HS-5 (cell line): ENCODE measurements at regions not wholly inside any gene's neighbourhood (a gene's known extent, or its start where the extent isn't known, plus 50 kb on each side); places are given as distances from the start of the nearest gene placed in this dataset.

Source experiments
- DNase-seq: peaks from one replicate; pipeline ENCODE4 v3.0.0-alpha.2; 2012; ENCODE audit warnings: low read depth

DNA sequence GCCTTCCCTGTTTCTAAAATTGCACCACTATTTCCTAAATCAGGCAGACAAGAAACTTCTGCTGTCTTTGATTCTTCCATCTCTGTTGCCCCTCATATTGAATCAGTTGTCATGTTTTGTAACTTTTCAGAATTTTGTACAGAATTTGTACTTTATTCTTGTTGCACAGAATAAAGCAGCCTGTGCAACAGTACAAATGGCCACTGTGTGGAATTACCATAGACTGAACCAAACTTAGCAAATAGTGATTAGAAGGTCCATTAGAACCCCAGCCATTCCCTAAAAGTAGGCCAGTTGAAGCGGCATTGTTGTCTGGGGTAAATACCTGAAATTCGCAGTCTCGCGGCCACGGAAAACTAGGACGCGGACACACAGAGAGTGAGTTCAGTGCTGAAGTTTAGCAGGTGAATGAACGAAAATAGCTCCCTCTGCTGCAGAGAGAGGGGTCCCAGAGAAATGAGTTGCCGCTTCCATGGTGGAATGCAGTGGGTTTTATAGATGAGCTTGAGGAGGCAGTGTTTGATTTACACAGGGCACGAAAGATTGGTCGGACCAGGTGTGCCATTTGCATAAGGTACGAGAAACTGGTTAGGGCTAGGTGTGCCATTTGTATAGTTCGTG is 71.8 kb downstream of the C4orf33 start:
- no peak for DNase-seq

DNA sequence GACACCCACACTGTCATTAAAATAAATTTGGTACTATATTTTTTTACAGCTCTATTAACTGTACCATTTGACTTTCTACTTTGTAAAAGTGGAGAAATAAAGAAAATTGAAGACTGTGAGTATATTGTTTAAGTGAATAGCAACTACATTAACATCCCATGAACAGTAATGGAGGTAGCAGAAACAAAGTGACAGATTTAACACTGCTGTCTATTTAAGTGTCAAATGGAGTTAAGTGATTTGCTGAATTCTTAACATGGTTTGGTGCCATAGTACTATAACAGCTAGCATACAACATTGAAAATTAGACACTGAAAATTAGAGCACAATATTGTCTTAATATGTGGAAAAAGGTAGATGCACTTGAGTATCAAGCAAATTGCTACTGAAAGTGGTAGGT is 76.2 kb downstream of the C4orf33 start:
- no peak for DNase-seq

DNA sequence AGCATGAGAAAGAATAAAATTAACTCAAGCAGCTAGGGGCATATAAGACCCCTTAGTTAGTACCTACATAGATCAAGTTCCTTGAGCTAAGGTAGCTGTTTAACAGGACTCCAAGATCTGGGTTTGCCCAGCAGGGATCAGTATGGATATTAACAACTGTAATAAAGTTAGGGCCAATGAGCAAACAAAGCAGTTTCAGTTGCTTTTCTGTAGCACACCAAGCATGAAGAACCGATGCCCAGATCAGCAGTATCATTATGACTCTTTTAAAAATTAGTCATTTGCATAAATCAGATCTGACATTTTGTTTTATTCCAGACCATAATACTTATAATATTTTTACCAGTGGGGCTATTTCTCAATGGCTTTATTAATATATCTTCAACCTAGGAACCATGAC is 80.9 kb downstream of the C4orf33 start:
- no peak for DNase-seq

DNA sequence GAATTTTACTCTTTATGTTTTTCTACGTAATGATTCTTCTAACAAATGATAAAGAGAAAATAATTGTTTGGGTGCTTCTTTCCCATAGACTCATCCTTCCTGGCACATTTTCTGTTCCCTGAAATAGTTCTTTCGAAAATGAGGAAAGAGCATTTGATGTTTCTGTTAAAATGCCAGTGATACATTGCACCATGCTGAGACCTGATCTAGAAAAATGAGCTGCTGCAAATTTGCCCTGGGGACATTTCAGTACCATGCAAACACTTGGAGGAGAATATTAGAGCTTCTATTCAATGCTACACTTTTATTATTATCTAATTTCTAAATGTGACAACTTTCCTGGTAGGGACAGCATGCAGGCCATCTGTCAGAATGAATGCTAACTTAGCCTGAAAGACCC is 83.3 kb downstream of the C4orf33 start:
- DNase-seq, result no peak

DNA sequence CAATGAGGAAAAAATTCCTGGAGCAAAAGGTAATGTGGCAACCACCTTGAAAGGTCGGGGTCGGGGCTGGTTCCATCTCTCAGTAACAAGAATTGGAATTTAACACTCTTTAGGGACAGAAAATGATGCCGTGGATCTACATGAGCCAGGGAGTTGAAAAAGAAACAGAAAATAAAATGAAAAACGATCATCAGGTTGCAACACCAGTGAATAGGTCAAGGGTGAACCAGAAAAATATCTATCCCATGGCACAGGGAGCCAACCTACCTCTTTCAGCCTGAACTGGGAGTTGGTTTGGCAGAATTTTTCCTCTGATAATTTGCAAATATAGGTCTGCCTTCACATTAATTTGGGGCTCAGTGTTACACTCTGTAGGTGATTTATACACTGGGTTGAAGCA is 93.7 kb downstream of the C4orf33 start:
- DNase-seq, result no peak

DNA sequence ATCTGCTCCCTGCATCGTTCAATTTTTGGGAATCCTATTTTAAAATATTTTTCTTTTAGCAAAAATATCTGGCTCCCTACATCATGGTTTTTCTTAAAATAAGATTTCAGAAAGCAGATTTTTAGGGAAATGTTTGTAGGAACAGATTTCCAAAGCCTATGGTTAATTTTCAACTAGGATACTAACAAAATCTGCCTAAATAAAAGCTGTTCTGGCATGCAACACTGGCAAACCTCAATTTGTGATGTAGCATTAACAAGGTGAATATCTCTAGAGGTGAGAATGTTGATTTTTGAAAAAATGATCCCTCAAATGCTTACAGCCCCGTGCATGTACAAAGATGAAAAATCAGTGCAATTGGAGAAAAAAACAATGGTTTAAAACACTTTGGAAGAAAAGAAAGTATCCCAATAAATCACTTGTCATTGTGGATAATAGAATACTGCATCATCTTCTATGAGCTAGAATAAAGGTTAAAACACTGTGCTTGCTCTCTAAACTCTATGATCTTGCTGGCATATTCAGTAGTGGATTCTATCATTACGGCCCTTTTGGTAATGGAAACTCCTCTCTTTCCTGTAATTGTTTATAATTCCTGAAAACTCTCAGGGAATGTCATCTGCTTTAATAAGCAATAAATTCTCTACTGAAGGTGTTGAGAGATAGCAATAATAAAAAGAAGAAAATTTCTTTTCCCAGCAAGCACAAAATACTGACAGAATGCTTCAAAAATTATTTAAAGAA is 97.6 kb downstream of the C4orf33 start:
- DNase-seq, result no peak

DNA sequence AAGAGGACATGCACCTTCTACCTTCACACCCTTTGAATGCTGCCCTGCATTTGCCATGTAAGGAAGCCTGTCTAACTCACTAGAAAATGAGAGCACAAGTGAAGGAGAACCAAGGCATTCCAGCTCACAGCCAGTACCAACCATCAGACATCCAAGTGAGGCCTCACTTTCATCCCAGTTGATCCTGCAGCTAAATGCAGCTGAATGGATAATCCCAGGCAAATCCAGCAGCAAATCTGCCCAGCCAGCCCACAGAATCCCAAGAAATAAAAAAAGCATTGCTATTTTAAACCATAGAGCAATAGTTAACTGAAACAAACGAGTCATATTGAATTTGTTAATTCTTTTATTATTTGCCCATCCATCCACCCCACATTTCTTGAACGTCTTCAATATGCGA is 112.5 kb downstream of the C4orf33 start:
- DNase-seq, result no peak

DNA sequence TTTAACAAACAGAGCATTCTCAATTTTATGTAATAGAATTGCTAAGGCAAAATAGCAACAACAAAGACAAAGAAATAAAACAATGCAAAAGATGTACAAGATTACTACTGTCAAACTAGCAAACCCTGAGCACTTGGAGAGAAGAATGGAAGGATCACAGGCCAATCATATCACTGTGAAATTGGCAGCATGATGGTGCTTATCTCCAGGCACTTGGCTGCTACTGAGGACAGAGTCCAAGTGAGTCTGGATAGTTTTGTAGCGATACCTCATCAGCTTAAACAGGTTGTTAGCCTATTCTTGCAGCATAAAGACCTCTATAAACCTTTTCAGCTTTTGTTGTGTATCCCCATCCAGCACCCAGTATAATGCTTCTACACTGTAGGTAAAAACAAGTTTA is 117.7 kb downstream of the C4orf33 start:
- DNase-seq, result no peak

DNA sequence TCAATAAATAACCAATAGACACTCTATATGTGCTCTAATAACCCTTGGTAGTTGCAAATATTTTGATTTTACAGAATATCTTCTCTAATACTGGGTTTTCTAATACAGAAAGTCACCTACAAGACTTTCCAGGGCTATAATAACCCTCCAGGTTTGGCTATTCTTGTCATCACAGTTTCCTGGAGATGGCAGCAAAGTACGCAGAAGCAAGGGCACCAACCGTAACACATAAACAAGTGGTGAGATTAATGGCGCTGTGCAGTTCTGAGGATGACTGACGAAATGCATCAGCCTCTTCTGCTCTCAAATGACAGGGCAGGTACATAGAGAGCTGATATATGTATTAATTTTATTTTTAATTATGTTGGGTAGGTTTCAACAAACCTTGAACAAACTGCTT is 122.4 kb downstream of the C4orf33 start:
- DNase-seq, result no peak

DNA sequence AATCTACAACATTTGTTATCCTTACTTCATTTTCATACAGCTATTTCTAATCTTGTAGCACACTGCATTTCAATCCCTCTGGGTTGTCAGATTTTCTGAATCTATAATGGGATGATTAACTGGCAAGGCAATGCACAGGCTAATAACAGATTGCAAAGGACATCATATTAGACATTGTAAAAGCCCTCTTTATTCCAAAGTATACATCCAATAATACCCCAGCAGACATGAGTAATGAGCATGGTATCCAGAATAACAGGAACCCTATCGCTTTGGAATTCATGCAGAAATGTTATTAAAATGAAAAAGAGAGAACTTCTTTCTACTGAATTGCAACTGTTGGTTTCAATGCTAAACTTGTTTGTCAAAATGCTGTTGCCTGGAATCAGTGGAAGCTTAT is 122.9 kb downstream of the C4orf33 start:
- no peak for DNase-seq

DNA sequence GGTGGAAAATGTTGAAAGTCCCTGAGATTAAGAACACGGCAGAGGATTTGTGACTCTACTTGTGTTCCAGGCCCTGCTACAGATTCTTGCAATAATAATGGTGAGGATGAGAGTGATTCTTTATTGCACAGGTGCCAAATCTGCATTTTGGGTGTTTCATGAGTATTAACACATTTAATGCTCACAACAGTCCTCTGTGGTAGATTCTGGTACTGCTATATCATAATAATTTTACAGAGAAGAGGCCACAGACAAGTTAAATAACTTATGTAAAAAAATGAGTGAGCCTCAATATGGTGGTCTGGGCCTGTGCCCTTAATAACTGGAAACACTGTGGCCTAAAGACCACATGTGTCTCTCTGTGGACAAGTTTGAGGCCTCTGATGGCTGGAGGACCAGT is 124.3 kb downstream of the C4orf33 start:
- DNase-seq, result no peak

DNA sequence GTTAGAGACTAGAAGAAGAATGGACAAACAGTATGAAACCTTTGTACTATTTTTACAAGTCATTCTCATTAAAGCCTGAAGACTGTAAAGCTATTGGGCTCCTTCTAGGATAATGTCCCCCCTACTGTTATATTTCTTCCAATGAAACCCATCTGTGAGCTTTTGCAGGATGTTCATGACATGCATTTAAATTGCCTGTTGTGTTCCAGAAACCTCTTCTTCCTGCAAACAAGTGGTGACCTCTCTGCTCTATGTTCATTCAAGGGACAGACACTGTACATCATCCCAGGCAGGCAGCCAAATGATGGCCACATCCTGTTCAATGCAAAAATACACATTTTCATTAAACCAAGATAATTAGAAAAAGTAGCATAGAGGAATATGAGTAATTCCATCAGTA is 128.0 kb downstream of the C4orf33 start:
- DNase-seq, result no peak

DNA sequence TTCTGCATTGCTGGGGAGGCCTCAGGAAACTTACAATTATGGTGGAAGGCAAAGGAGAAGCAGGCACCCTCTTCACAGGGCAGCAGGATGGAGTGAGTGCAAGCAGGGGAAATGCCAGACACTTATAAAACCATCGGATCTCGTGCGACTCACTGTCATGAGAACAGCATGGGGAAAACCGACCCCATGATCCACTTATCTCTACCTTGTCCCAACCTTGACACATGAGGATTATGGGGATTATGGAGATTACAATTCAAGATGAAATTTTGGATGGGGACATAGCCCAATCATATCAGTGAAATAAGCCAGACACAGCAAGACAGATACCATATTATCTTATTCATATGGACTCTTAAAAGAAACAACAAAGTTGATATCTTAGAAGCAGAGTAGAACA is 134.9 kb downstream of the C4orf33 start:
- DNase-seq, result no peak

DNA sequence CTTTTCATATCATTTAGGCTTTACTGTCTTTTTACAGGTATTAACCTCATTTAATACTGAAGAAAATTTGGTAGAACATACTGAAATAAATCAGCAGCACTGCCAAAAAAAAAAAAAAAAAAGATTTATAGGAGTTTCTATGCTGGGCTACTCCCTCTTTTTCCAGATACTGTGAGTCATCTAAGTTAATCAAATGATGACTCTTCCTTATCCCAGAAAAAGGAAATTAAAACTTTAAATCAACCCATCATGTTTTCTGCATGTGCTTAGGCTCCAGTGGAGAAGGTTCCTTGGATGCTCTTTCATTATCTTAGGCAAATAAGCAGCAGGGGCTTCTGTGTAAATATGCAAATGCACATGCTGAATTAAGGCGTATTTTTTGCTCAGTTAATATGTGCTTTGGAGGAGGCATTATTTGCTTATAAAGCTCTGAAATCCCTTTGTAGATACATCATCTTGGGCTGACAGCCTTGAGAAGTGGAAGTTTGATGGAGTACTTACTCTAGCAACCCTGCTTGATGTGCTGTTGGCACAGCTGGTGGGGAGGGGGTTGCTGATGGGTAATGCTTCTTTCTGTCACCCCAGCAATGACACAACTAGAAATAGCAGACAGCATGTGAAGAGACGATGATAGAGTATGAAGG is 136.1 kb downstream of the C4orf33 start:
- no peak for DNase-seq

DNA sequence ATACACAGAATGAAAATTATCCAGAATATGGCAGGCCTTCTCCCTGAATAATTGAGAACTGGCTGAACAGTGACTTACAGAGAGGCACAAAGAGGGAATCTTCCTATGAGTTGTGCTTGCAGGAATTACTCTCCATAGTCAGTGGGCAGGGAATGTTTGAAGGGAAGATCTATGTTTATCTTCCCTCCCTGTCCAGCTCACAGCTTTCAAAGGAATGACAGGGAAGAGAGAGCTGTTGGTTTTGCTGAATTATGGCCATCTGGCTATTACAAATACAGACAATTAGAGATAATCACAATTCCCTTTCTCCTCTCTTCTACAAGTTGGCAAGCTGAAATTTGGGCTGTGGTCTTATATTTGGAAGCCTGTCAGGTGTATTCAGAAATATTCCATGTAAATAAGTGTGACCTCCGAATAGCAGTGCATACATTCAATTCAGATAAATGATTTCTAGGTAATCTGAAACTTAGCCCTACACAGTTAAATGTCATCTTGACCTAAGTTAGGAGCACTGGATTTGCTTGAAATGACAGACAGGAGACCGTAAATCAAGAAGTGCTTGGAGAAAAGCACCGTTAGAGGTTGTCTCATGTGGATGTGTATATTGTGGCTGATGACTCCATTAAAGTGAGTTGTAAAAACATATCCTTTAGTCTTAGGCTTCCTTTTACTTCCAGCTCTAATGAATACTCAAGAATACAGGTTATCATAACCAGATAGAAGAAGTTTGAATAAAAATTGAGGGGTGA is 136.8 kb downstream of the C4orf33 start:
- DNase-seq, result no peak

DNA sequence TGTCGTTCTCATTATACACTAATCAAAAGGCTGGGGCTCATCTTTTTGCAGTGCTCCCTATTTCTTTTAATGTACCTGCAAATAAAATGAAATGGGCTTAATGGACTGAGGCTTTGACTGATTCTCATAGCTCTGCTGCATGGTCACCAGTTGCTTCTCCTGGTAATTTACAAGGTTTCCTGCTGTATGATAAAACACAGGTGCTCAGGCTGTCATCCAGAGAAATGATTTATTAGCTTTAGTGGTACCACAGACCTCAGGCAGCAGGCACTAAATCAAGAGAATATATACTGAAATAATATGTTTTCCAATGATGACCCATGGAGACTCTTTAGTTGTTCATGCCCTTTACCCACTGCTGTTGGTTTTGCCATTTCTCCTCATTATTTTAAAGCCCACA is 137.7 kb downstream of the C4orf33 start:
- no peak for DNase-seq

DNA sequence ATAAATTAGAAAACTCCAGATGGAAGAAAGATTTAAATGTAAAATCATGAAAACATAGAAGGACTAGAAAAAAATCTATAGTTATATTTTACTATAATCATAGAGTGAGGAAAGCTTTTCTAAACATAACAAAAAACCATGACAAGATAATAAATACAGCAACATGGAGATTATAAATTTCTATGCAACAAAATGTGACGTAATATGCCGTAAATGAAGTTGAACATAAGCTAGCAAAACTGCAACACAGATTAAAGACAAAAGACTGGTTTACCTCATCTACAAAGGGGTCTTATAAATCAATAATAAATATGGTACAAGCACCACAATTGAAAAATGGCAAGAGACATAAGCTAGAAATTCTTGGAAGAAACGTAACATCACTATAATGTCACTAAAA is 140.4 kb downstream of the C4orf33 start:
- DNase-seq, result no peak

DNA sequence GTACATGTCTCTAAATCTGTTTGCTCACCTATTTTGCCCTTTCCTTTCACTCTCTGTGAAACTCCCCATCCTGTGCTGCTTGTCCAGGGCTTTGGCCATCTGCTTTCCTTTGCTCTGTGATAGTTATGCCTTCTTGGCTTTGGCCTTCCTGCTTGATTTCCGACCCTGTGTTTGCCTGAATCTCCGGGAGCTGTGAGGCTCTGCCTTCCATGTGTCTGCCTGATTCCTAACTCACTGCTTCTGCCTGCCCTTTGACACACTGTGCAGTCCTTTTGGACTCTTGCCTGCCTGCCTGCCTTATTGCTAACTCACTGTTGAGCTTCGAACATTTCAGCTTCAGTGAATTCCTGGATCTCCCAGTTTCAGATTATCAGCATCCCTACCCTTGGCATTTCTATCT is 143.1 kb downstream of the C4orf33 start:
- no peak for DNase-seq

DNA sequence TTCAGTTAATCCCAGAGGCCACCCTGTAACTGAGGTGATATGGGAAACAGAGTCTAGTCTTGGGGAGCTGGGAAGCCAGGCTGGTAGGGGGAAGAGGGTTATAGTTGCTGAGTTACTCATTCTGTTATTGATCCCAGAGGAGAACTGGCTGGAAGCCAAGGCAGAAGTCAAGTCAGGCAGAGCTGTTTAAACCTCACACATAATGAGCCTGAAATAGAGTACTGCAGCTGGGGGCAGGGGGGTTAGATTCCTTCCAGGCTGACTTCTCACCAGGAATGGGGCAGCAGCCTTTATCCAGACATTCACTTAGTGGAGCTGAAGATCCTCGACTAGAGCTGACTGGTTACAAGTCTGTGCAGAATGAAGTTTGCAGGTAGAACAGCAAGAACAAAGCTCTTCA is 144.9 kb downstream of the C4orf33 start:
- DNase-seq, result no peak

DNA sequence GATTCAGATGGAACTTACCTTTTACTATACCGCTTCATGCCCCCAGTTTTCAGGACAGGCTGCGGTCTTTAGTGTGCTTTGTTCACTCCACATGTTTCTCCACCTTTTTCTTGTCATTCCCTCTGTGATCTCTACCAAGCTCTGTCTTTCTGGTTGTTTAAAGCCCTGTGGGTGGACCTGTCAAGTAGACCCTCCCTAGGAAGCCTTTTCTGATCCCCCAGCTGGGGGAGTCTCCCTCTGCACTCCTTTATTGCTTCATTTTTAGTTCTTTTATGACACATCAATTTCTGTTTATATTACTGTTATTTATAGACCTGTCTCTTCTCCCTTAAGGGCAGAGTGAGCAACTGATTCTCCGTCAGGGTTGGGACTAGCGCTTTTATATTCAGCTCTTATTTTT is 150.2 kb downstream of the C4orf33 start:
- no peak for DNase-seq

DNA sequence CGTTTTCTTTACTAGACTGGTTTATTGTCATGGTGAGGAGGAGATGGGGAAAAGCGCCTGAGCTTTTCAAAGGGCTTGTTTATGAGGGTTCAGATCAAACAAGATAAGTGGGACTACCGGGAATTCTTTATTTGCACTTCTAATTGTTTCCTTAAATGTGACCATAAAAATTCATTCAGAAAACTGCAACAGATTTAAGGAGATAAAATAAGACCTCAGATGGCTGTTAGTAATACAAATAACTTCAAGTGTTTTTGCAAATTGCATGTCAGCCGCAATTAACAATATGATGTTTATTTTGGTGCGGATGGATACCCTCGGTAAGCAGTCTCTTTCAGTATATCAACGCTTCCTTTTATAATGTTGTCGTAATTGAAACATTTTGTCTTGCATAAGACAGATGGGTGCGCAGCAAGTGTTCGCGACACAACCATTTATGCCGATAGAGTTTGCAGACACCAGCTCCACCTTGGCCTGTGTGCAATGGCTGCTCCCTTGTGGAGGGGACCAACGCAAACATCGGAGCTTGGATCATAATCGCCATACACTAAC is 151.0 kb downstream of the C4orf33 start:
- DNase-seq, result no peak

DNA sequence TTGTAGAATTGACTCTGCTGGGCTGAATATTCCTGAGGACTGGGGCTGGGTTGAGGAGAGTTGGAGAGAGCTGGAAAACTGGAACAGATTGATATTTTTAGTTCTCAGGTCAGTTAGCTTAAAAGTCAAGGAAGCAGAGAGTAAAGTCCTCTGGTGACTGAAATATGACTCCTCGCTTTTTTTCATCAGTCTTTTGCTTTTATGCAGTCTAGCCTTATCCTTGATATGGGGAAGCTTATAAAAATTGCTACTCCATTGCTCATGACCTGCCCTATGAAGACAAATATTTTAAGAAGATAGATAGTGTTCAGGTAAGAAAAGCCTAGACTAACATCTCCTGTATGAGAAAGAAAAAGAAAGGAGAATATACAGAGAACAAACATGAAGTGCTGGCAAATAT is 152.7 kb downstream of the C4orf33 start:
- DNase-seq, result no peak

DNA sequence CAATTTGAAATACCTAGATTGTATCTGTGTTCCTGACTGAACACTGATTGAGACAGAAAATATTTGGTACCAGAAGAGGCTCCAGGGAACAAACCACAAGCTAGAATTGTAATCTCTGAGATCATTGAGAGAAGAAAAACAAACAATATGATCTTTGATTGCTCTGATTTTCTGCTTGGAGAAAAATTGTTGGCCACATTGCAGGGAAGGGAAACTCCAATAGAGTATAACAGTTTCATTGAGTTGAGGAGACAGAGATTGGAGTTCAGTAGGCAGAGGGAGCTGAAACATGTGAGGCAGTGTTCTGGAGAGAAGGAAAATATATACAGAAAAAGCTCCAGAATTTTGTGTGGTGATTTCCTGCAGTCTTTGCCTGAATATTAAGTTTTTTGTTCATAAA is 158.2 kb downstream of the C4orf33 start:
- DNase-seq, result no peak
